Esophagus mucosa (tissue), 1 donor: ENCODE measurements at regions not wholly inside any gene's neighbourhood (a gene's known extent, or its start where the extent isn't known, plus 50 kb on each side); places are given as distances from the start of the nearest gene placed in this dataset.

Experiments used
- ATAC-seq: fragments of 200-7000 bp; cut with Tn5 transposase; one replicate; pipeline ENCODE4 v1.9.1; 2020
- donor health status: DM: yes; HTN: yes; CAD: no.

GRCh38 chr6:141364694-141365093 is 768.0 kb upstream of the GJE1 start:
- ATAC-seq: no peak

DNA sequence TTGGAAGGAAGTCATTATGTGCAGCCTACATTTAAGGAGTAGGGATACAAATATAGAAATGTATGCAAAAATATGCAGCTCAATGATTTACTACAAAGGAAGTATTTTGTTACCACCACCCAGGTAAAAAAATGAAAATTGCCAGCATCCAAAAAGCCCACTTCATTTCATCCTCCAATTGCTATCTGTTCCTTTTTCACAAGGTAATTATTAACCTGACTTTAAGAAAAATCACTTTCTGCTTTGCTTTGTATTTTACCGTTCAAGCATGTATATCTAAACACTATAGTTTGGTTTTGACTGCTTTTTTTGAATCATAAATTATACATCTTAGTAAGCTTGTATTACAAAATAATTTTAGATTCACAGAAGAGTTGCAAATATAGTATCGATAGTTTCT is 768.5 kb upstream of the GJE1 start:
- no peak for ATAC-seq

DNA sequence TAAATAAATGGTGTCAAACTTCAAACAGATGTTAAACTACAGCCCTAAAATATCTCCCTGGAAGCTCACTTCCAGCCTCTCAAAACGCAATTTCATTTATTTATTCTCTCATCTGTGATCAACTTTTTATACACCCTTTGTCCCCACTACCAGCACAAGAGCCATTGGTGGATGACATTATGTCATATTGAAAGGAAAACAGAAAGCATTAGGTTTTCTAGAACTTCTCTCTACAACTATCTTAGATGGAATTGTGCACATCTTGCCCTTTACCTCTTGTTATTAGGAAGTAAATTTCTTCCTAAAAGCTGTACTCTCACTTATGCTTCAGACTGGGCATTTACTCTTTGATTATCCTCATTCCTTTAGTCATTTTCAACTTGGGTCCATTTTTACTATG is 771.2 kb upstream of the GJE1 start:
- no peak for ATAC-seq

GRCh38 chr6:141359953-141360352 is 772.8 kb upstream of the GJE1 start:
- no peak for ATAC-seq

DNA sequence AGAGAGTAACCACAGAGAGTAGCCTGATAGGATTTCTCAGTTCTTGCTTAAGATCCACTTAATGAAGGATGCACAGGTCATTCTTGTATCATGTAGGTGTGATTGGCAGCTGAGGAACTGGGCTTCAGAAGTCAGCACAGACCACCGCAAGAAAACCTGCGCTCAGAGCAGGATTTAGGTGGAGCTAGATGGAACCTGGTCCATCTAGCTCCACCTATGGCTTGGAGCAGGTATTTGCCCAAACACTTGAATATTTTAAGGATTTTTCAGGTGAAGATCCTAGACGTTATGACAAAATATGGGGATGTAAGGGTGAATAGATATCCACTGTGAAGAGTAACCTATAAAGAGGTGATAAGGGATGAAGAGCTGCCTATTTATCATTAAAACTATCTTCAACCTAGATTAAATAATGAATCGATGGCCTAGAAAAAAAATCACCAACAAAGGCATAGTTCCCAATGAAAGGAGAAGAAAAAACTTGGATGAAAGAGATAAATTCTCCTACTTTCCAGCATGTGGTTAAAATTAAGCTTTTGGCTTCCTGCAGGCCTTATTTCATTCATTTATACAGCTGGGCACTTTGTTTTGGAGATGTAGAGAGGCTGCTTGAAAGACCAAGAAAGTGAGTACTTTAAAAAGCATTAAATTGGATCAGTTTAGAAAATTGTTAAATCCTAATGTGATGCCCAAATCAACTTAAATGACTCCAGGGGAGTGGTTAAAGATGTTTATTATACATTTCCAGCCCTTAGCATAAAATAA is 778.4 kb upstream of the GJE1 start:
- ATAC-seq: no peak

GRCh38 chr6:141351721-141352120 is 781.0 kb upstream of the GJE1 start:
- no peak for ATAC-seq

DNA sequence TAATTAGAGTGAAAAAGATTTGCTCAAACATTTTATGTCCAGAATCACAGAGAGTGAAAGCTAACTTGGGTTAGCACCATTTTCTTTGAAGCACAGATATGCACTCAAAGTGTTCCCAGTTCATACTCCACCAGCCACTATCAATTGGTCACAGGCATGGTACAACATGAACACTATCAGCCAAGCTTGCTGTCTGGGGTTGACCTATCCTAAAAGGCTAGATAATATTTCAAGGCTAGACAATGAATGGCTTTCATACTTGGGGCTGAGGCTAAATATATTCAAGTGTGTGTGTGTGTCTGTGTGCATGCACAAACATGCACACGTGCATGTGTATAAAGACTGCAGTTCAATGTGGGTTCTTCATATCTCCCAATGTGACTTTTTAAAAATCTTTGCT is 783.0 kb upstream of the GJE1 start:
- no peak for ATAC-seq

- ATAC-seq: no peak
Measured at GRCh38 chr6:141347906-141348492, 784.7 kb upstream of the GJE1 start.

DNA sequence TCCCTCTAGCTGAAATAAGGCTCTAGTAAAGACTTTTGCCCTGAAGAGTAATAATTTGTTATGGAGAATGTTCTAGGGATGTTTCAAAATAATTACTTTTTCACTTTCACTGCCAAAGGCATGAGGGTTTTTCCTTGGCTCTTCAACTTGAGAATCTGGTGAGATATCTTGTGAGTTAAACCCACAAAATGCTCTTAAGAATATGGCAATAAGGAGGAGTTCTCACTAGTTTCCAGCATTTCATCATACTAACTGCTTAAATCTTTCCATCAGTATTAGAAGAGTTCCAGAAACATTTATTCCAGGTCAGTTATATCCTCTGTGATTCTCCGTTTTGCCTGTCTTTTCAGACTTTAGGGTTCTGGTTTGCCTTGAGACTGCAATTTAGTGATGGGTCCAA is 785.6 kb upstream of the GJE1 start:
- ATAC-seq: no peak

GRCh38 chr6:141346535-141346934 is 786.2 kb upstream of the GJE1 start:
- ATAC-seq: no peak

- ATAC-seq: no peak
Measured at GRCh38 chr6:141337191-141337590, 795.5 kb upstream of the GJE1 start.

GRCh38 chr6:141335477-141336273 is 797.0 kb upstream of the GJE1 start:
- no peak for ATAC-seq

GRCh38 chr6:141326925-141327324 is 805.8 kb upstream of the GJE1 start:
- no peak for ATAC-seq

DNA sequence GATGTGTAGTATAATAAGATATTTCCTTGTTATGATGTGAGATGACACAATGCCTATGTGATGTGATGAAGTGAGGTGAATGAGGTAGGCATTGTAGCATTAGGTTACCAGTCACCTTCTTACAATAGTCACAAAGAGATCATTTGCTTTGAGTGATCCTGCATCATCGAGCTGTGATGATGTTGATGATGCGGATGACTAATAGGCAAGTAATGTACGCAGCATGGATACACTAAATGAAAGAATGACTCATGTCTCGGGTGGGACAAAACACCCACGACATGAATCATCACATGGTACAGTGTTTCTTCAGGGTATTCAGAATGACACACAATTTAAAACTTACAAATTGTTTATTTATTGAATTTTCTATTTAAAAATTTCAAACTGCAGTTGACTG is 806.3 kb upstream of the GJE1 start:
- ATAC-seq: peak; percentile 99

- no peak for ATAC-seq
Measured at GRCh38 chr6:141321493-141322347, 811.0 kb upstream of the GJE1 start.

GRCh38 chr6:141316236-141316635 is 816.5 kb upstream of the GJE1 start:
- no peak for ATAC-seq

- no peak for ATAC-seq
Measured at GRCh38 chr6:141313986-141314385, 818.7 kb upstream of the GJE1 start.

DNA sequence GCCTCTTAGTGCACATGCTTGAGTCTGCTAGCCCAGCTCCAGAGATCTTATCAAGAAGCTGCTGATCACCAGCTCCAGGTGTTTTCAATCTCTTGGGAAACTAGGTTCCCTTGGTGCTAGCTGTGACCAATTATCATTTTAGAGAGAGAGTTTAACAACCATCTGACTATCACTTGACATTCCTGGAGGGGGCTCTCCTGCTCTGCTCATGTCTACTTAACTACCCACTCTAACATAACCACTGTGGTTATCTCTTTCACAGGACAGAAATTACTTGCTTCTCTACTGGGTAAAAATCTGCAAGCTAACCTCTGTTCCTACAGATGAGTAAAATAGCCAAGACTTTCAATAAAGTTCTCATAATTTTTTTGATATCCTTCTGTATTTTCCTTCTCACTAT is 823.4 kb upstream of the GJE1 start:
- ATAC-seq: no peak

- no peak for ATAC-seq
Measured at GRCh38 chr6:141307309-141307998, 825.3 kb upstream of the GJE1 start.

GRCh38 chr6:141303907-141304306 is 828.8 kb upstream of the GJE1 start:
- ATAC-seq: no peak

- no peak for ATAC-seq
Measured at GRCh38 chr6:141301779-141302178, 830.9 kb upstream of the GJE1 start.
